Activated CD4-positive, alpha-beta T cell treated with anti-CD3 and anti-CD28 coated beads, Interleukin-2, amount 50 U/mL, for 48 hours (primary cell): ENCODE measurements at regions not wholly inside any gene's neighbourhood (a gene's known extent, or its start where the extent isn't known, plus 50 kb on each side); places are given as distances from the start of the nearest gene placed in this dataset.
"Not testable (repeated sequence)": the region's sequence is repeated elsewhere in the genome, so short reads cannot be mapped to it uniquely, and the experiment has no call there.

ENCODE experiments used
- DNase-seq, 2 experiments: peaks; one replicate each; pipeline ENCODE4 v3.0.0-alpha.2; 2020

- no peak for DNase-seq
Measured at GRCh38 chr10:65769828-65770227, 1156.0 kb upstream of the LRRTM3 start.

- no peak for DNase-seq
Measured at GRCh38 chr10:65778753-65779152, 1147.1 kb upstream of the LRRTM3 start.

GRCh38 chr10:65779985-65780384, 1145.9 kb upstream of the LRRTM3 start:
- no peak for DNase-seq

- no peak for DNase-seq
Measured at GRCh38 chr10:65786279-65786678, 1139.6 kb upstream of the LRRTM3 start.

- DNase-seq: no peak
Measured at GRCh38 chr10:65787571-65787970, 1138.3 kb upstream of the LRRTM3 start.

GRCh38 chr10:65788271-65788670, 1137.6 kb upstream of the LRRTM3 start:
- no peak for DNase-seq

- DNase-seq: no peak
Measured at GRCh38 chr10:65791979-65792378, 1133.9 kb upstream of the LRRTM3 start.

- no peak for DNase-seq
Measured at GRCh38 chr10:65793738-65794425, 1132.0 kb upstream of the LRRTM3 start.

GRCh38 chr10:65794861-65795260, 1131.0 kb upstream of the LRRTM3 start:
- not testable (repeated sequence) for DNase-seq

GRCh38 chr10:65796472-65796871, 1129.4 kb upstream of the LRRTM3 start:
- no peak for DNase-seq

- DNase-seq: no peak
Measured at GRCh38 chr10:65798133-65798532, 1127.7 kb upstream of the LRRTM3 start.

- no peak for DNase-seq
Measured at GRCh38 chr10:65802391-65802790, 1123.4 kb upstream of the LRRTM3 start.

- no peak for DNase-seq
Measured at GRCh38 chr10:65805511-65805910, 1120.3 kb upstream of the LRRTM3 start.

GRCh38 chr10:65805993-65806392, 1119.8 kb upstream of the LRRTM3 start:
- no peak for DNase-seq

GRCh38 chr10:65808687-65809333, 1117.0 kb upstream of the LRRTM3 start:
- no peak for DNase-seq

- DNase-seq: no peak
Measured at GRCh38 chr10:65811931-65812525, 1113.8 kb upstream of the LRRTM3 start.

- DNase-seq: no peak
Measured at GRCh38 chr10:65816536-65816935, 1109.3 kb upstream of the LRRTM3 start.

GRCh38 chr10:65818990-65819389, 1106.8 kb upstream of the LRRTM3 start:
- DNase-seq: no peak

GRCh38 chr10:65827359-65827758, 1098.5 kb upstream of the LRRTM3 start:
- no peak for DNase-seq

- DNase-seq: no peak
Measured at GRCh38 chr10:65838811-65839210, 1087.0 kb upstream of the LRRTM3 start.

- DNase-seq: no peak
Measured at GRCh38 chr10:65843203-65843602, 1082.6 kb upstream of the LRRTM3 start.

- no peak for DNase-seq
Measured at GRCh38 chr10:65845916-65846315, 1079.9 kb upstream of the LRRTM3 start.

- DNase-seq: no peak
Measured at GRCh38 chr10:65846541-65846940, 1079.3 kb upstream of the LRRTM3 start.

GRCh38 chr10:65846949-65847348, 1078.9 kb upstream of the LRRTM3 start:
- no peak for DNase-seq
